DMS53 (cell line): ENCODE measurements at regions not wholly inside any gene's neighbourhood (a gene's known extent, or its start where the extent isn't known, plus 50 kb on each side); places are given as distances from the start of the nearest gene placed in this dataset.
"Not testable (repeated sequence)": the region's sequence is repeated elsewhere in the genome, so short reads cannot be mapped to it uniquely, and the experiment has no call there.

Source experiments
- DNase-seq: peaks from one replicate; lab custom pipeline; 2025; lab: John Stamatoyannopoulos, UW

GRCh38 chr7:20466543-20467021 is 135.9 kb downstream of the ITGB8 start:
- no peak for DNase-seq

- DNase-seq, result no peak
Observed at GRCh38 chr7:20470082-20470481, 139.4 kb downstream of the ITGB8 start.

- no peak for DNase-seq
Observed at GRCh38 chr7:20470726-20471125, 140.0 kb downstream of the ITGB8 start.

- DNase-seq, result no peak
Observed at GRCh38 chr7:20474249-20474648, 141.2 kb upstream of the ABCB5 start.

- no peak for DNase-seq
Observed at GRCh38 chr7:20475756-20476155, 139.7 kb upstream of the ABCB5 start.

DNA sequence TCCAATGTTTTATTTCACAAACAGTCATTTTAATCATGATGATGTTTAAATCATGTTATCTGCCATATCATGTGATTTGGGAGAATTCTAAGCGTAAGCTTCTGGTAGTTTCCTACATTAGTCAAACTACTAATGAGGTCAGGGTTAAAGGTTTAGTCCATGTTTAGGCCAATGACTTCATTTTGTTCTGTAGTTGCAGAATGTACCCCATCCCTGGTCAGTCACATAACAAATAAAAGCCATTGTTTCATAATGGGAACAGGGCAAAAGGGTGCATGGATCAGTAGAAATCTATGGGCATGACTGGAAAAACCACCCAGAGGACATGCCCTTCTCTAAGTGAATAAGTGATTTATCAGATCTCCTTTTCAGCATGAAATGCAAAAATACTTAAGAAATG is 138.4 kb upstream of the ABCB5 start:
- no peak for DNase-seq

DNA sequence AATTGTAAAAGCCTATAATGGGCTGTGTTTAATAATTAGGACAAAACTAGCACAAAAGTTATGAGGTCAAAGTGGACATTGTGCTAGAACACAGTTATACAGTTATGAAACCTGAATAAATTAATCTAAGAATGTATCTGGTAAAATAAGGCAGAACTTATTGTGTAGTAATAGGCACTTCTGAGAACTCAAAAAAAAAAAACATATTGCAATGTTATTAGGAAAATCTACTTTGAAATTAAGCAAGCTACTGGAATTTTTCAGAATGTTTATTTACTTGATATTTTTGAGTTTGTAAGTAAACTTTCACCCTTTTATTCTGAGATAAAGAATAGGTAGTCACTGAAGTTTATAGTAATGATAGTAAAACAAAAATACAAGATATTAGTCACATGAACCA is 135.8 kb upstream of the ABCB5 start:
- DNase-seq, result no peak

DNA sequence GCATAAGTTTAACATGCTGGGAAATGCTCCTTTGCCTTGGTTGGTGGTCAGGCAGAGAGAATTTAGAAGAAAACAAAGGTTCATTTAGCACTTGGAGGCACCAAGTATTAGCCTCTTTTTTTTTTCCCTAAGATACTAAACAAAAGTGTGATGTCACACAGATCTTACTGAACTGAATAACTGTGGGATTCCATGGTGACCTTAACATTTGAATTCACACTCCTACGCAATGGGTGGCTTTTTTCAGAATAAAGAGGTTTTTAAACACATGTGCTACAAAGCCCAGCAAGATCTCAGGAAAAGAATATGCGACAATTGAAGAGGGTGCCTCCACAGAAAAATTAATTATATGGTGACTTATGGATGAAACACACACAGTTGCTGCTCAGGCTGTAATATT is 133.4 kb upstream of the ABCB5 start:
- no peak for DNase-seq

- peak; percentile 15 for DNase-seq
Observed at GRCh38 chr7:20484356-20484755, 131.1 kb upstream of the ABCB5 start.

GRCh38 chr7:20488850-20489249 is 126.6 kb upstream of the ABCB5 start:
- DNase-seq, result peak; percentile 38

DNA sequence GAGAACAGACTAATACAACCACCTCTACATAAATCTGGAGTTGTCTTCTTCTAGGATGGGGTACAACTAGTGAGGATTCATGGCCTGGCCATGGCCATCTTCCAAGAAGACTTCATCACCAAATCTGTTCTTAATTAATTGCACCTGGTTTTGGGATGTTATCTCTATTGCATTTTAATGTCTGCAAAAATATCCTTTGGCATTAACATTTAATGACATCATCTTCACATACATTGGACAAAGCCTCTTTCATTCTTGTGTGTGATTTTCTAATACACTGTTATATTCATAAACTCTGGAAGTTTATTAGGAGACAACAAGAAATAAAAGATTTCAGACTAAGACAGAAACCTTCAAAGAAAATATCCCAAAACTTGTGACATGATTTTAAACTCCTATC is 124.2 kb upstream of the ABCB5 start:
- no peak for DNase-seq

DNA sequence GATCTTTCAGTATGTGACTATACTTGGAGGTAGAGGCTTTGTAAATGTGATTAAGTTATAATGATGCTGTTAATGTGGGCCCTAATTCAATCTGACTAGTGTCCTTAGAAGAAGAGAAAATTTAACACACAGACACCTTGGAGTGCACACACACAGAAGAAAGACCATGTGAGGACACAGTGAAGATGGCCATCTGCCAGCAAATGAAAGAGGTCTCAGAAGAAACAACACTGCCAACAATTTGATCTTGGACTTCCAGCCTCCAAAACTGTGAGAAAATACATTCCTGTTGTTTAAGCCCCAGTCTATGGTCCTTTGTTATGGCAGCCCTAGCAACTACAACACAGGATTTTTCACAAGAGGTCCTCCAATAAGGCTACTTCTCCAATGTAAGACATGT is 120.9 kb upstream of the ABCB5 start:
- no peak for DNase-seq

GRCh38 chr7:20501473-20501872 is 114.0 kb upstream of the ABCB5 start:
- not testable (repeated sequence) for DNase-seq

DNA sequence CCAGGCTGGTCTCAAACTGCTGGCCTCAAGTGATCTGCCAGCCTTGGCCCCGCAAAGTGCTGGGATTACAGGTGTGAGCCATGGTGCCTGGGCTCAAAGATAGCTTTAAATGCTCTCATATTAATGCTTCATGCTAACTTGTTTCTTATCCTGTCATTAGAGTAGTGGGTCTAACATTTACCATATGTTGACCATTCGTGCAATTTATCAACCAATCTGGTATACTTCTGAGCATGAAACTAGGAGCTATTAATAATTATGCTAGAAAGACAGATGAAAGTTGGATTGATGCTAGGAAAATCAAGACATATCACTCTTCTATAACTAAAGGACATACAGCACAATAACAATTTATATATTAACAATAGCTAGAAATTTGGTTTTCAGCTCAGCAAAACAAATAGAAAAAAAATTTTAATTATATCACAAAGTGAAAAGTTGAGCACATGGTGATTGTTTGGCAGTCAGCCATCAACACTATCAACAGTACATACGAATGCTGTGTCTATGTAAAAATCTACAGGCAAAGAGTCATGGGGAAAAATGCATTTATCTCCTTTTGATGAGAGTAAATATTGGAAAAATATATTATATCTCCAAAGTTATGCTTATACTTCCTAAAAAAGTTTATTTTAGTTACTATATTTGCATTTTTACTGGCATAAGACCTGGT is 112.1 kb upstream of the ABCB5 start:
- DNase-seq, result no peak

- DNase-seq, result no peak
Observed at GRCh38 chr7:20504060-20504459, 111.4 kb upstream of the ABCB5 start.

GRCh38 chr7:20506175-20506574 is 109.3 kb upstream of the ABCB5 start:
- DNase-seq, result no peak

GRCh38 chr7:20507157-20507556 is 108.3 kb upstream of the ABCB5 start:
- no peak for DNase-seq

DNA sequence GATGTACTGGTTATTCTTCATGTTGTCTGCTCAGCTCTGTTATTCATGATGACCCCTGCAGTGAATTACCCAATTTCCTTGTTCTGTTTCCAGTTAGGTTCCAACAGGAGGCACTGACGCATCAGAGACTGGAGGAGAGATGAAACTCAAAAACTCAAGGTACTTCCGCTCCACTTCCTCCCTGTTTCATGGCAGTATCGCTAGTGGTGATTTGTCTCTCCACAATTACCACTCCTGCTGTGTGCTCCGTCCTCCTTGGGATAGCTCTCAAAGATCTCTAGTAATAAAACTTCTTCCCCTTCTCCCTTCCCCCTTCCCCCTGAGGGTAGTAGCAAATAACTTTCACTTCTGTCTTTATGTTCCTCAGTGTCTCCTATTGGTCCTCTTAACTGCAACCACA is 107.4 kb upstream of the ABCB5 start:
- DNase-seq, result peak; percentile 30

GRCh38 chr7:20509892-20510572 is 105.4 kb upstream of the ABCB5 start:
- DNase-seq, result no peak

DNA sequence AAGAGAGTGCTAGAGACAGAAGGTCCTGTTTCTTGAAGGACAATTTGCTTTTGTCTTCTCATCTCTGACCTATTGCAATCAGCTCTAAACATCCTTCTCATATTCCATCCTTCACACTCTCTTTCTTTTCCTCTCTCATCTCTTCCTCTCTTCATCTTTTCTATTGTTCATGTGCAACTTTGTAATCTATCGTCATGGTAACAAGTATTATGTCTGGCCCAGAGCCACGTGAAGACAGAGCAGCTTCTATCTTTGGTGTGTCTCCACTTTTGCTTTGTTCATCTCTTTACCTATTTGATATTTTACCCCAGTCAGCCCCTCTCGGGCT is 104.9 kb upstream of the ABCB5 start:
- DNase-seq, result no peak

- DNase-seq, result no peak
Observed at GRCh38 chr7:20513341-20513740, 102.1 kb upstream of the ABCB5 start.

DNA sequence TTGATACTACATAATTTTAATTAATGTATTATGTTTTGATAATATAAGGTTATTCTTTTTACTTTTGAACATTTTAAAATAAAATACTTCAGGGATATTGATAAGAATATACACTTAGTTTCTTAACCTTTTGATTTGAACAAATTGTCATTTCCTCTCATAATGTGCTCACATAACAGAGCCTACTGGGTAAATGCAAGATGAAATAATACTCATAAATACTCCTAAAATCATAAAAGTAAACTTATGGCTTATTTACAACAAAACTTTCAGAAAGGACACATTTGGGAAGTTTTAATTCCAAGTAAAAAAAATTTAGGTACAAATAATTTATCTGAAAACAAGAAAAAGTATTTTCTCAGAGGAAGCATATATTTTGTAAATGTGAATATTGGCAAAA is 101.6 kb upstream of the ABCB5 start:
- DNase-seq, result no peak

DNA sequence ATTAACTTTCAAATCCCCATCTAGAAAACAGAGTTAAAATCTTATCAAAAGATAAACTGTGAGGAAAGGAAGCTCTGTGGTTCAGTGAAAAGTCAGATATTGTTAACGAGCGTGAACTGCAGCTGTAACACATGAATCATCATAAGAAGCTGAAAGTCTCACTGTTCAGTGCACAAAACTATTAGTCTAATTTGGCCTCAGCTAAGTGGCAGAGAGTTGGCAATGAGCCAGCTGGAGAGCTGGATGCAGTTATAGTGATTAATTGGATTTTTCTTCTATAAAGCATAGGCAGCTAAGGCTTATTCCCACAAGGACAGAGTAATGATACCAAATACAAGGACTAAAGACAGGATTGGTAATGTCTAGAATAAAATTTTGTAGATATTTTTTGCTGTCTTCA is 101.1 kb upstream of the ABCB5 start:
- DNase-seq, result peak; percentile 51

- no peak for DNase-seq
Observed at GRCh38 chr7:20519645-20520044, 95.8 kb upstream of the ABCB5 start.
